ENCODE measurements at regions not wholly inside any gene's neighbourhood (a gene's known extent, or its start where the extent isn't known, plus 50 kb on each side); places are given as distances from the start of the nearest gene placed in this dataset.

DNA sequence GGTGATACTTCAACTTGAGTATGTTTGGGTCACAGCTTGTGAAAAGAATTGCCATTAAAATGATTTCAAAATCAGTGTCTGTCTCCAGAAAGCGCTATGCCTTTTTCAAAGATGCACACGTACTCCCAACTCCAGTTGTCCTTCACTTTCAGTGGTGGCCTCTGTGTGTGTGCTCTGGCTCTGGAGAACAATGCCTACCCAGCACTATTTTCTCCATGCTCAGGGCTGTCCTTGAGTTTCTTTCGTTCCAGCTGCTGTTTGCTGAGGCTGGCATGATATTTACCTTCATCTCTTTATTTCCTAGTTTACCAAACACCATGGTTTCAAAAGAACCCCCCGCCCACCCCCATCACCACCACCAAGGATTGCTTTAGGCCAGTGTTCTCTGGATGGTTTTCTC, 136.8 kb downstream of the QRSL1 start:
- no peak overlapping the region for H3K4me3 ChIP-seq (ENCODE audit: low read depth in 1 of 2, low read length in 2 of 2)
- no peak overlapping the region for H3K27ac ChIP-seq (ENCODE audit: low read depth, low read length)
- H3K9ac ChIP-seq (ENCODE audit: low read depth in 1 of 2, low read length in 2 of 2): no peak overlapping the region
- no peaks in the 10 kb centered on the region for H3K36me3 ChIP-seq (ENCODE audit: control insufficient read depth in 1 of 2, insufficient read depth in 2 of 2, low read length in 2 of 2)
- H3K9me3 ChIP-seq (ENCODE audit: control insufficient read depth in 1 of 2, low read length in 2 of 2): peaks cover 0 to 11% of the 10 kb centered on the region in 2 donors
- H3K4me1 ChIP-seq (ENCODE audit: control insufficient read depth in 1 of 2, insufficient read depth in 2 of 2, low read length in 2 of 2): no peaks in the 10 kb centered on the region
- no peaks in the 10 kb centered on the region for H3K27me3 ChIP-seq (ENCODE audit: control insufficient read depth in 1 of 2, insufficient read depth in 2 of 2, low read length in 2 of 2)

DNA sequence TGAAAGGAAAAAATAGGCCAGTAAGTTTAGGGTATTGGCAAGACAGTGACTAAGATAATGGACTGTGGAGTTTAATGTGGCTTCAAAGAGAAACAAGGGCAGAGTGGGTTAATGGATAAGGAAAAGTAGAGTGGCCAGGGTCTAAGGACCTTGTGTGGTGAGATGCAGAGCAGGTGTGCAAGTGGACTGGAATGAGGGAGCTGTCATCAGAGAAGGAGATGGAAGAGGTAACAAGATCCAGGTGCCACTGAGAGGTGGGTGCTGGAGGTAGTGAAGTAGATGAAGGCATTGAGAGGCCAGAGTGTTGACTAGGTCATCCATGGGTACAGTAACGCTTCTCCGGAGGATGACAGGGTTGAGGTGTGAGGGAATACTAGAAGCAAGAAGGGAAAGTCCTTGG, 136.1 kb downstream of the QRSL1 start:
- Histone ChIP-seq H3K4me1 (ENCODE audit: control insufficient read depth in 1 of 2, insufficient read depth in 2 of 2, low read length in 2 of 2) (no peaks in the 10 kb centered on the region), H3K9me3 (ENCODE audit: control insufficient read depth in 1 of 2, low read length in 2 of 2) (peaks cover 0 to 5% of the 10 kb centered on the region in 2 donors), H3K4me3 (ENCODE audit: low read depth in 1 of 2, low read length in 2 of 2) (no peak overlapping the region), H3K36me3 (ENCODE audit: control insufficient read depth in 1 of 2, insufficient read depth in 2 of 2, low read length in 2 of 2) (no peaks in the 10 kb centered on the region), H3K27me3 (ENCODE audit: control insufficient read depth in 1 of 2, insufficient read depth in 2 of 2, low read length in 2 of 2) (no peaks in the 10 kb centered on the region), H3K9ac (ENCODE audit: low read depth in 1 of 2, low read length in 2 of 2) (no peak overlapping the region), H3K27ac (ENCODE audit: low read depth, low read length) (no peak overlapping the region)

DNA sequence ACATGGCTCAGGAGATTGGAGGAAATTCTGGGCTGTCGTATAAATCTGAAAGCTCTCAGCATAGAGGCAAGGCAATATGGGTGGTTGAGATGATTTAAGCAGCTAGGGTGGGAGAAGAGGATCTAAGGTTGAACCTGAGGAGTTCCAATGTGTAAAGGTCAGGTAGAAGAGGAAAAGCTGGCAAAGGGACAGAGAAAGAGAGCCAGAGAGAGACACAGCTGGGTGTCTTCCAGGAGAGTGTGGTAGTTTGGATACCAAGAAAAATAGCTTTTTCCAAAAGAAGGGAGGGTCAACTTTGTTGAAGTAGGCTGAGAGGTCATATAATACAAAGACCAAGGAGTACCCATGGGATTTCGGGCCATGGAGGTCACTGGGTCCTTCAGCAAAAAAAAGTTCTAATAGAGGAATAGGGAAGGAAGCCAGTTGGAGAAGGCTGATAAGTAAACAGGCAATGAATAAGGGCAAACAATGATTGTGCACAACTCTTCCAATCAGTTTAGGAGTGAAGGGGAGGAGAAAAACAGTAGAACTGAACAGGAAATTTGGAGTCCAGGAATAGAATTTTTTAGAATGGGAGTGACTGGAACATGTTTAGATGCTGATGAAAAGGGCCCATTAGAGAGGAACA, 135.1 kb downstream of the QRSL1 start:
- H3K27ac ChIP-seq (ENCODE audit: low read depth, low read length): no peak overlapping the region
- H3K9ac ChIP-seq (ENCODE audit: low read depth in 1 of 2, low read length in 2 of 2): no peak overlapping the region
- no peaks in the 10 kb centered on the region for H3K36me3 ChIP-seq (ENCODE audit: control insufficient read depth in 1 of 2, insufficient read depth in 2 of 2, low read length in 2 of 2)
- H3K27me3 ChIP-seq (ENCODE audit: control insufficient read depth in 1 of 2, insufficient read depth in 2 of 2, low read length in 2 of 2): no peaks in the 10 kb centered on the region
- no peak overlapping the region for H3K4me3 ChIP-seq (ENCODE audit: low read depth in 1 of 2, low read length in 2 of 2)
- no peaks in the 10 kb centered on the region for H3K4me1 ChIP-seq (ENCODE audit: control insufficient read depth in 1 of 2, insufficient read depth in 2 of 2, low read length in 2 of 2)
- H3K9me3 ChIP-seq (ENCODE audit: control insufficient read depth in 1 of 2, low read length in 2 of 2): no peaks in the 10 kb centered on the region

DNA sequence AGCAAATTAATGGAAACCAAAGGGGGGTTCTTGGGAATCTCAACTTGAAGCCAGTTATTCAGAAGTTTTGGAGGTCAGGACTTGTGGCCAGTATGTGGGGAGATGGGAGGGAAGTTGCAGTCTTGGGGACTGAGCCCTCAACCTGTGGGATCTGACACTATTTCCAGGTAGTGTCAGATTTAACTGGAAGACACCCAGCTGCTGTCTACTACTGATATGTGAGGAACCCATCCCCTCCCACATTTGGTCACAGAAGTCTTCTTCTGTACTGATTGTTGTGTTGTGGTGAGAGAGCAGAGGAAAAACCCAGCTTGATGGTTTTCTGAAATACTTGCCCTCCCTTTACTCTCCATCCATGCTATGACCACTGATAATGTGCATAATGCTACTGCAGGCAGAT, 134.0 kb downstream of the QRSL1 start:
- no peak overlapping the region for H3K4me3 ChIP-seq (ENCODE audit: low read depth in 1 of 2, low read length in 2 of 2)
- H3K36me3 ChIP-seq (ENCODE audit: control insufficient read depth in 1 of 2, insufficient read depth in 2 of 2, low read length in 2 of 2): no peaks in the 10 kb centered on the region
- H3K9ac ChIP-seq (ENCODE audit: low read depth in 1 of 2, low read length in 2 of 2): no peak overlapping the region
- no peaks in the 10 kb centered on the region for H3K9me3 ChIP-seq (ENCODE audit: control insufficient read depth in 1 of 2, low read length in 2 of 2)
- H3K4me1 ChIP-seq (ENCODE audit: control insufficient read depth in 1 of 2, insufficient read depth in 2 of 2, low read length in 2 of 2): no peaks in the 10 kb centered on the region
- H3K27me3 ChIP-seq (ENCODE audit: control insufficient read depth in 1 of 2, insufficient read depth in 2 of 2, low read length in 2 of 2): no peaks in the 10 kb centered on the region
- H3K27ac ChIP-seq (ENCODE audit: low read depth, low read length): no peak overlapping the region

DNA sequence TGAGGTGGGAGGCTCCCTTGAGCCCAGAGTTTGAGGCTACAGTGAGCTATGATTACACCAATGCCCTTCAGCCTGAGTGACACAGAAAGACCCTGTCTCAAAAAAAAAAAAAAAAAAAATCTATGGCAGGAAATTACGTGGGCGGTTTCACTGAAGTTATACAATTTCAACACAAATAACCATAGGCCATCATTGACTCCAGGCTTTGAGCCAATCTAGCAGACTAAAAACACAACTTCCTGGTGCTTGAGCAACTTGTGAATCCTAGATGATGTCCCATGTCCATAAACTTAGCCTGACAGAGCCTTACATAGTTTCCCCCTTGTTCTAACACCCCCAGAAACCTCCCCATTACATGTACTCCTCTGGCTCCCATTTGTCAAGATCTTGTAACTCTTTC, 131.8 kb downstream of the QRSL1 start:
- Histone ChIP-seq H3K27me3 (ENCODE audit: control insufficient read depth in 1 of 2, insufficient read depth in 2 of 2, low read length in 2 of 2) (no peaks in the 10 kb centered on the region), H3K4me3 (ENCODE audit: low read depth in 1 of 2, low read length in 2 of 2) (no peak overlapping the region), H3K27ac (ENCODE audit: low read depth, low read length) (no peak overlapping the region), H3K4me1 (ENCODE audit: control insufficient read depth in 1 of 2, insufficient read depth in 2 of 2, low read length in 2 of 2) (no peaks in the 10 kb centered on the region), H3K9ac (ENCODE audit: low read depth in 1 of 2, low read length in 2 of 2) (no peak overlapping the region), H3K36me3 (ENCODE audit: control insufficient read depth in 1 of 2, insufficient read depth in 2 of 2, low read length in 2 of 2) (no peaks in the 10 kb centered on the region), H3K9me3 (ENCODE audit: control insufficient read depth in 1 of 2, low read length in 2 of 2) (no peaks in the 10 kb centered on the region)

DNA sequence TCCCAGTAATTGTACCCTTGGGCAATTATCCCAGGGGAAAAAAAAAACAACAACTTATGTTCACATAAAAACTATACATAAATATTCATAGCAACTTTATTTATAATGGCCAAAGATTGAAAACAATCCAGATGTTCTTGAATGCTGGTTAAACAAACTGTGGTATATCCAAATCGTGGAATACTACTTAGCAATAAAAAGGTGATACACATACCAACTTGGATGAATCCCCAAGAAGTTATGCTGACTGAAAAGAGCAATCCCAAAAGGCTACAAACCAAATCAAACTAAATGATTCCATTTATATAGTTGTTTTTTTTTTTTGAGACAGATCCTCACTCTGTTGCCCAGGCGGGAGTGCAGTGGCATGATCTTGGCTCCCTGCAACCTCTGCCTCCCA, 129.7 kb downstream of the QRSL1 start:
- Histone ChIP-seq H3K4me1 (ENCODE audit: control insufficient read depth in 1 of 2, insufficient read depth in 2 of 2, low read length in 2 of 2) (no peaks in the 10 kb centered on the region), H3K36me3 (ENCODE audit: control insufficient read depth in 1 of 2, insufficient read depth in 2 of 2, low read length in 2 of 2) (no peaks in the 10 kb centered on the region), H3K27me3 (ENCODE audit: control insufficient read depth in 1 of 2, insufficient read depth in 2 of 2, low read length in 2 of 2) (no peaks in the 10 kb centered on the region), H3K9ac (ENCODE audit: low read depth in 1 of 2, low read length in 2 of 2) (no peak overlapping the region), H3K4me3 (ENCODE audit: low read depth in 1 of 2, low read length in 2 of 2) (no peak overlapping the region), H3K9me3 (ENCODE audit: control insufficient read depth in 1 of 2, low read length in 2 of 2) (no peaks in the 10 kb centered on the region), H3K27ac (ENCODE audit: low read depth, low read length) (no peak overlapping the region)

DNA sequence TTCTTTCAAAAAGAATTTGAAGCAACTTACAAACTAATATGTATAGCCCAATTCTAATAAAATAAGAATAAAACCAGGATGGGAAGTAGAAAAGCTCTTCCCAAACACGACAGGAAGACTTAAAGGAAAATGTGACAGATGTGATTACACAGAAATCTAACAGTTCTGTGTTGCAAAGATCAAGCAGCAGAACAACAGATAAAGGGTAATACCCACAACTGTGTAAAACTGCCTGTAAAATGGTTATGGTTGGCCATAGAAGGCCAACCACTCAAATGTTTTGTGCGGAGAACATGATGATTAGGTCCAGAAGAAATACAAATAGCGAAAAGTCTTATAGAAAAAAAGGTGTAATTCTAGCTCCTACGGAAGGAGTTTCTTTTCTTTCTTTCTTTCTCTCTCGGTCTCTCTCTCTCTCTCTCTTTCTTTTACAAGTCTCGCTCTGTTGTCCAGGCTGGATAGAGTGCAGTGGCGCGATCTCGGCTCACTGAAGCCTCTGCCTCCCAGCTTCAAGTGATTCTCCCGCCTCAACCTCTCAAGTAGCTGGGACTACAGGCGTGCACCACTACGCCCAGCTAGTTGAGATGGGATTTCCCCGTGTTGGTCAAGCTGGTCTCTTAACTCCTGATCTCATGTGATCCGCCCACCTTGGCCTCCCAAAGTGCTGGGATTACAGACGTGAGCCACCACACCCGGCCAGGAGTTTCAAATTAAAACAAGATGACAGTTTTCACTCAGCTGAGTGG, 128.5 kb downstream of the QRSL1 start:
- Histone ChIP-seq H3K36me3 (ENCODE audit: control insufficient read depth in 1 of 2, insufficient read depth in 2 of 2, low read length in 2 of 2) (no peaks in the 10 kb centered on the region), H3K9ac (ENCODE audit: low read depth in 1 of 2, low read length in 2 of 2) (no peak overlapping the region), H3K9me3 (ENCODE audit: control insufficient read depth in 1 of 2, low read length in 2 of 2) (no peaks in the 10 kb centered on the region), H3K27me3 (ENCODE audit: control insufficient read depth in 1 of 2, insufficient read depth in 2 of 2, low read length in 2 of 2) (no peaks in the 10 kb centered on the region), H3K27ac (ENCODE audit: low read depth, low read length) (no peak overlapping the region), H3K4me3 (ENCODE audit: low read depth in 1 of 2, low read length in 2 of 2) (no peak overlapping the region), H3K4me1 (ENCODE audit: control insufficient read depth in 1 of 2, insufficient read depth in 2 of 2, low read length in 2 of 2) (no peaks in the 10 kb centered on the region)

DNA sequence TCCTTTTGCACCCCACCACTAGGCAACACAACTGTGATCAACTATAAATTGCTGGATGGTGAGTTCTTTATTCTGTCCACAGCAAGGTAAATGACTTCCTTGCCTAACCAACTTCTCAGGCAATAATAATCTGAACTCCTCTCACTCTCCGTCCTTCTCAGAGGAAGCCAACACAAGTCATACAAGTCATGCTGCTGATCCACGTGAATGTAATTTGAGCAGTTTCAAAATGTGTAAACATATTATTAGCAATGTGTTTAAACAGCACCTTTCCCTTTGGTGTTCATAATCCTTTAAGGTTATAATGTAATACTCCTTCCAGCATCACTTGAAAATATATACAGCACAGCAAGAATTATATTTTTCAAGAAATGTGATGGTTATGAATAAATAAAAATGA, 127.9 kb downstream of the QRSL1 start:
- Histone ChIP-seq H3K9me3 (ENCODE audit: control insufficient read depth in 1 of 2, low read length in 2 of 2) (no peaks in the 10 kb centered on the region), H3K27me3 (ENCODE audit: control insufficient read depth in 1 of 2, insufficient read depth in 2 of 2, low read length in 2 of 2) (no peaks in the 10 kb centered on the region), H3K36me3 (ENCODE audit: control insufficient read depth in 1 of 2, insufficient read depth in 2 of 2, low read length in 2 of 2) (no peaks in the 10 kb centered on the region), H3K9ac (ENCODE audit: low read depth in 1 of 2, low read length in 2 of 2) (no peak overlapping the region), H3K4me3 (ENCODE audit: low read depth in 1 of 2, low read length in 2 of 2) (no peak overlapping the region), H3K27ac (ENCODE audit: low read depth, low read length) (no peak overlapping the region), H3K4me1 (ENCODE audit: control insufficient read depth in 1 of 2, insufficient read depth in 2 of 2, low read length in 2 of 2) (no peaks in the 10 kb centered on the region)

DNA sequence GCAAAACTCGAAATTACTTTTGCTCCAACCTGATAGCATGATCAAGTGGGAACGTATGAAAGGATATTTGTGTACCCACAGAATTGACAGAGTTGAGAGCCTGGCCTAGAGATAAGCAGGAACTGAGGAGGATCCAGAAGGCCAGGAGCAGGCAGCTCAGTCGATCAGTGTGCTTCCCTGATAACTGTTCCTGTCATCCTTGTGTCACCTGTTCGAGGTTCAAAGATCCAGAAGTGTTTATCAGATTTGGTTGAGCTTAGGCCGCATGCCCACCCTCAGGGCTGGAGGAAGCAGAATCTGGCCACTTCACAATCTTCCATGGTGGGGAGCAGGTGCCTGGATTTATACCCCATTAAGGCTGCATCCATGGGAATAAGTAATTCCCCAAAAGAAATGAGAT, 124.8 kb downstream of the QRSL1 start:
- no peak overlapping the region for H3K27ac ChIP-seq (ENCODE audit: low read depth, low read length)
- no peak overlapping the region for H3K9ac ChIP-seq (ENCODE audit: low read depth in 1 of 2, low read length in 2 of 2)
- H3K36me3 ChIP-seq (ENCODE audit: control insufficient read depth in 1 of 2, insufficient read depth in 2 of 2, low read length in 2 of 2): no peaks in the 10 kb centered on the region
- no peaks in the 10 kb centered on the region for H3K9me3 ChIP-seq (ENCODE audit: control insufficient read depth in 1 of 2, low read length in 2 of 2)
- H3K4me1 ChIP-seq (ENCODE audit: control insufficient read depth in 1 of 2, insufficient read depth in 2 of 2, low read length in 2 of 2): no peaks in the 10 kb centered on the region
- no peak overlapping the region for H3K4me3 ChIP-seq (ENCODE audit: low read depth in 1 of 2, low read length in 2 of 2)
- no peaks in the 10 kb centered on the region for H3K27me3 ChIP-seq (ENCODE audit: control insufficient read depth in 1 of 2, insufficient read depth in 2 of 2, low read length in 2 of 2)

DNA sequence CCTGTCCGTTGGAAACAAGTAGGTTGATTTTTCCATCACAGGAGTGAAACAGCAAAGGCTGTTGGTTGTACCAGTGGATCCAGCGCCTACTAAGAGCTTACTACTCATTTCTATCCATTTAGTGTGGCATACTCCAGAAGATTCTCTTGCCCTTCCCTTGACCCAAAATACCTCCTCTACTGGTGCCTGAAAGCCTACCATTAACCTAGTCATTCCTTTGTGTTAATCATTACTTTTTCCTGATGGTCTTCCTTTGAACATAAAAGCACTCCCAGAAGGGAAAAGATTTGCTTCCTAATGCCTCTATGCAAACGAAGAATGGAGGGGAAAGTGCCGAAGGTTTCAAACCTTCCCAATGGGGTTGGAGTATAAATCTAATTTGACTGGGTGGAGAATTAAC, 123.3 kb downstream of the QRSL1 start:
- H3K4me3 ChIP-seq (ENCODE audit: low read depth in 1 of 2, low read length in 2 of 2): no peak overlapping the region
- H3K9me3 ChIP-seq (ENCODE audit: control insufficient read depth in 1 of 2, low read length in 2 of 2): no peaks in the 10 kb centered on the region
- H3K36me3 ChIP-seq (ENCODE audit: control insufficient read depth in 1 of 2, insufficient read depth in 2 of 2, low read length in 2 of 2): no peaks in the 10 kb centered on the region
- no peaks in the 10 kb centered on the region for H3K27me3 ChIP-seq (ENCODE audit: control insufficient read depth in 1 of 2, insufficient read depth in 2 of 2, low read length in 2 of 2)
- H3K9ac ChIP-seq (ENCODE audit: low read depth in 1 of 2, low read length in 2 of 2): no peak overlapping the region
- H3K4me1 ChIP-seq (ENCODE audit: control insufficient read depth in 1 of 2, insufficient read depth in 2 of 2, low read length in 2 of 2): no peaks in the 10 kb centered on the region
- no peak overlapping the region for H3K27ac ChIP-seq (ENCODE audit: low read depth, low read length)
